Posterior cingulate gyrus (tissue), 11 donors: ENCODE measurements at regions not wholly inside any gene's neighbourhood (a gene's known extent, or its start where the extent isn't known, plus 50 kb on each side); places are given as distances from the start of the nearest gene placed in this dataset.

Experiments used
- DNase-seq, 10 donors: peaks; one replicate each; pipeline versions ENCODE4 v3.0.0 to v3.0.0-alpha.2; 2020 to 2021; ENCODE audit warnings: mixed read lengths in 3 of 10
- intact Hi-C: fragments of 100-400 bp; cut with DNase I; formaldehyde crosslinking; loops from one replicate; pipeline ENCODE4 v1.15.1; 2023

- intact Hi-C loops, result no loop called here
Observed at GRCh38 chr5:135705141-135705631, 126.4 kb upstream of the CXCL14 start.

GRCh38 chr5:135704616-135705015 is 125.8 kb upstream of the CXCL14 start:
- no peak for DNase-seq
- intact Hi-C loops, result no loop called here

More at GRCh38 chr5:135705141-135705631, 126.4 kb upstream of the CXCL14 start:
- DNase-seq, result no peak

GRCh38 chr5:135703016-135703550 is 124.3 kb upstream of the CXCL14 start:
- intact Hi-C loops, result no loop called here
- DNase-seq, result no peak

GRCh38 chr5:135702191-135702590 is 123.4 kb upstream of the CXCL14 start:
- intact Hi-C loops, result no loop called here
- no peak for DNase-seq

GRCh38 chr5:135700731-135701130 is 121.9 kb upstream of the CXCL14 start:
- intact Hi-C loops, result no loop called here
- DNase-seq, result peak in 1 of 10 donors; percentile 63

GRCh38 chr5:135697959-135698345 is 119.2 kb upstream of the CXCL14 start:
- intact Hi-C loops, result no loop called here
- no peak for DNase-seq

GRCh38 chr5:135697251-135697958 is 118.6 kb upstream of the CXCL14 start:
- intact Hi-C loops, result no loop called here

GRCh38 chr5:135696317-135696716 is 117.5 kb upstream of the CXCL14 start:
- DNase-seq, result no peak
- intact Hi-C loops, result no loop called here

More at GRCh38 chr5:135697251-135697958, 118.6 kb upstream of the CXCL14 start:
- no peak for DNase-seq

- intact Hi-C loops, result no loop called here
- DNase-seq, result no peak
Observed at GRCh38 chr5:135695656-135696313, 117.0 kb upstream of the CXCL14 start.

GRCh38 chr5:135694906-135695305 is 116.1 kb upstream of the CXCL14 start:
- DNase-seq, result no peak
- intact Hi-C loops, result no loop called here

- intact Hi-C loops, result no loop called here
- no peak for DNase-seq
Observed at GRCh38 chr5:135694012-135694411, 115.2 kb upstream of the CXCL14 start.

GRCh38 chr5:135693371-135693955 is 114.7 kb upstream of the CXCL14 start:
- no peak for DNase-seq
- intact Hi-C loops, result no loop called here

- intact Hi-C loops, result no loop called here
- DNase-seq, result no peak
Observed at GRCh38 chr5:135691044-135691443, 112.3 kb upstream of the CXCL14 start.

GRCh38 chr5:135690466-135690865 is 111.7 kb upstream of the CXCL14 start:
- intact Hi-C loops, result no loop called here
- DNase-seq, result no peak

- intact Hi-C loops, result no loop called here
- no peak for DNase-seq
Observed at GRCh38 chr5:135689506-135689905, 110.7 kb upstream of the CXCL14 start.

- DNase-seq, result no peak
- intact Hi-C loops, result no loop called here
Observed at GRCh38 chr5:135688385-135688784, 109.6 kb upstream of the CXCL14 start.

- no peak for DNase-seq
- intact Hi-C loops, result no loop called here
Observed at GRCh38 chr5:135683189-135683588, 104.4 kb upstream of the CXCL14 start.

GRCh38 chr5:135680713-135681112 is 101.9 kb upstream of the CXCL14 start:
- intact Hi-C loops, result no loop called here
- no peak for DNase-seq

- DNase-seq, result no peak
- intact Hi-C loops, result no loop called here
Observed at GRCh38 chr5:135678640-135679268, 100.0 kb upstream of the CXCL14 start.

GRCh38 chr5:135671966-135672365 is 93.2 kb upstream of the CXCL14 start:
- DNase-seq, result no peak
- intact Hi-C loops, result no loop called here
